Prostate gland (tissue), 2 donors: ENCODE measurements at regions not wholly inside any gene's neighbourhood (a gene's known extent, or its start where the extent isn't known, plus 50 kb on each side); places are given as distances from the start of the nearest gene placed in this dataset.

Source experiments
- DNase-seq: peaks from one replicate; pipeline ENCODE4 v3.0.0-alpha.2; 2019; ENCODE audit warnings: low spot score
- H3K27ac ChIP-seq, 2 donors: fragments of 200-600 bp; sonication (generic); 2 replicates each; pipeline ENCODE4 v1.5.1; 2017 to 2019
- H3K27me3 ChIP-seq: fragments of 200-600 bp; sonication (generic); replicated peaks from 2 replicates; pipeline ENCODE4 v1.5.1; 2019; ENCODE audit not compliant: insufficient read depth
- H3K36me3 ChIP-seq, 2 donors: fragments of 200-600 bp; sonication (generic); 1 replicate in 1 of 2; 2 replicates in 1 of 2; pipeline versions ENCODE4 v1.5.1 to v1.8.1; 2017 to 2019
- H3K4me1 ChIP-seq: fragments of 200-600 bp; sonication (generic); replicated peaks from 2 replicates; pipeline ENCODE4 v1.5.1; 2019
- H3K4me3 ChIP-seq, 2 donors: fragments of 200-600 bp; sonication (generic); 2 replicates each; pipeline ENCODE4 v1.5.1; 2017 to 2019
- H3K9me3 ChIP-seq: fragments of 200-600 bp; sonication (generic); 2 replicates; pipeline ENCODE4 v1.5.1; 2017
- POLR2A ChIP-seq: fragments of 450-650 bp; IDR thresholded peaks from one replicate; pipeline ENCODE4 v1.6.1; 2016; ENCODE audit warnings: antibody characterized with exemption, mild to moderate bottlenecking
- POLR2AphosphoS5 ChIP-seq: sonication (generic); formaldehyde crosslinking; IDR thresholded peaks from one replicate; pipeline ENCODE4 v1.6.1; 2017; ENCODE audit warnings: antibody characterized with exemption
- WGBS: methylation state at CpG from one replicate; pipeline ENCODE4 v1.1.5; 2018; 5-methylcytosine and 5-hydroxymethylcytosine counted together
- intact Hi-C: fragments of 100-400 bp; cut with DNase I; formaldehyde crosslinking; loops from one replicate; pipeline ENCODE4 v1.14.2; 2022
- TF ChIP-seq, protein P1 (sequence below), 4 experiments: fragments of 200-600 bp in 2 of 4; fragments of 450-650 bp in 2 of 4; sonication (generic) in 2 of 4; IDR thresholded peaks; 1 replicate in 3 of 4; 2 replicates in 1 of 4; pipeline ENCODE4 v1.5.1; 2016 to 2019; ENCODE audit warnings: antibody characterized with exemption in 4 of 4, mild to moderate bottlenecking in 2 of 4, moderate library complexity in 2 of 4

- Histone ChIP-seq H3K4me1 (no peaks in the 10 kb centered on the region), H3K4me3 (no peak overlapping the region), H3K36me3 (no peaks in the 10 kb centered on the region), H3K27ac (no peak overlapping the region), H3K9me3 (no peaks in the 10 kb centered on the region), H3K27me3 (no peaks in the 10 kb centered on the region)
- TF ChIP-seq, protein P1, sequence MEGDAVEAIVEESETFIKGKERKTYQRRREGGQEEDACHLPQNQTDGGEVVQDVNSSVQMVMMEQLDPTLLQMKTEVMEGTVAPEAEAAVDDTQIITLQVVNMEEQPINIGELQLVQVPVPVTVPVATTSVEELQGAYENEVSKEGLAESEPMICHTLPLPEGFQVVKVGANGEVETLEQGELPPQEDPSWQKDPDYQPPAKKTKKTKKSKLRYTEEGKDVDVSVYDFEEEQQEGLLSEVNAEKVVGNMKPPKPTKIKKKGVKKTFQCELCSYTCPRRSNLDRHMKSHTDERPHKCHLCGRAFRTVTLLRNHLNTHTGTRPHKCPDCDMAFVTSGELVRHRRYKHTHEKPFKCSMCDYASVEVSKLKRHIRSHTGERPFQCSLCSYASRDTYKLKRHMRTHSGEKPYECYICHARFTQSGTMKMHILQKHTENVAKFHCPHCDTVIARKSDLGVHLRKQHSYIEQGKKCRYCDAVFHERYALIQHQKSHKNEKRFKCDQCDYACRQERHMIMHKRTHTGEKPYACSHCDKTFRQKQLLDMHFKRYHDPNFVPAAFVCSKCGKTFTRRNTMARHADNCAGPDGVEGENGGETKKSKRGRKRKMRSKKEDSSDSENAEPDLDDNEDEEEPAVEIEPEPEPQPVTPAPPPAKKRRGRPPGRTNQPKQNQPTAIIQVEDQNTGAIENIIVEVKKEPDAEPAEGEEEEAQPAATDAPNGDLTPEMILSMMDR (IDR thresholded peaks at IDR 0.05) = no peak
- no peak for DNase-seq
- intact Hi-C loops = no loop called here
- 100% methylated on average over 1 of the region's 1 CpG for WGBS
Measured at GRCh38 chr5:10166392-10166791, 83.3 kb downstream of the ATPSCKMT start.

GRCh38 chr5:10162468-10162867 lies 87.2 kb downstream of the ATPSCKMT start:
- no peaks in the 10 kb centered on the region for H3K27me3 ChIP-seq
- no peaks in the 10 kb centered on the region for H3K36me3 ChIP-seq
- no peak for TF ChIP-seq POLR2A
- TF ChIP-seq, protein P1 (IDR thresholded peaks at IDR 0.05) = no peak
- TF ChIP-seq POLR2AphosphoS5 = no peak
- intact Hi-C loops = no loop called here
- H3K27ac ChIP-seq = no peak overlapping the region
- 46% methylated on average over 5 of the region's 5 CpGs for WGBS
- DNase-seq = no peak
- H3K4me3 ChIP-seq = no peak overlapping the region
- H3K4me1 ChIP-seq = no peaks in the 10 kb centered on the region
- no peaks in the 10 kb centered on the region for H3K9me3 ChIP-seq

- no peaks in the 10 kb centered on the region for H3K27me3 ChIP-seq
- intact Hi-C loops = no loop called here
- no peak overlapping the region for H3K4me3 ChIP-seq
- no peak for DNase-seq
- TF ChIP-seq POLR2A (no peak), POLR2AphosphoS5 (no peak)
- TF ChIP-seq, protein P1 (IDR thresholded peaks at IDR 0.05) = no peak
- no peaks in the 10 kb centered on the region for H3K4me1 ChIP-seq
- H3K27ac ChIP-seq = no peak overlapping the region
- 92% methylated on average over 3 of the region's 3 CpGs for WGBS
- H3K9me3 ChIP-seq = no peaks in the 10 kb centered on the region
- no peaks in the 10 kb centered on the region for H3K36me3 ChIP-seq
Measured at GRCh38 chr5:10161778-10162177, 87.9 kb downstream of the ATPSCKMT start.

DNA sequence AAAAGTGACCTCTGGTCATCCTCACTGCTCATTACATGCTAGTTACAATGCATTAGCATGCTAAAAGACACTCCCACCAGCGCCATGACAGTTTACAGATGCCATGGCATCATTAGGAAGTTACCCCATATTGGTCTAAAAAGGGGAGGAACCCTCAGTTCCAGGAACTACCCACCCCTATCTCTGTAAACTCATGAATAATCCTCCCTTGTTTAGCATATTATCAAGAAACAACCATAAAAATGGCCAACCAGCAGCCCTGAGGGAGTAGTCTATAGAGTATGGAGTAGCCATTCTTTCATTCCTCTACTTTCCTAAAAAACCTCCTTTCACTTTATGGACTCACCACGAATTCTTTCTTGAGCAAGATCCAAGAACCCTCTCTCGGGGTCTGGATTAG lies 89.4 kb downstream of the ATPSCKMT start:
- 92% methylated on average over 3 of the region's 3 CpGs for WGBS

GRCh38 chr5:10158886-10159285 lies 90.8 kb downstream of the ATPSCKMT start:
- Histone ChIP-seq H3K36me3 (no peaks in the 10 kb centered on the region), H3K9me3 (no peaks in the 10 kb centered on the region), H3K4me1 (no peaks in the 10 kb centered on the region), H3K4me3 (no peak overlapping the region), H3K27ac (no peak overlapping the region), H3K27me3 (no peaks in the 10 kb centered on the region)
- TF ChIP-seq, protein P1 (IDR thresholded peaks at IDR 0.05) = peak in 1 of 4 experiments; percentile 14
- TF ChIP-seq POLR2AphosphoS5 = no peak
- DNase-seq = no peak
- intact Hi-C loops = no loop called here

More for the DNA sequence above, 89.4 kb downstream of the ATPSCKMT start:
- no peaks in the 10 kb centered on the region for H3K36me3 ChIP-seq
- intact Hi-C loops = no loop called here
- no peaks in the 10 kb centered on the region for H3K9me3 ChIP-seq
- H3K27me3 ChIP-seq = no peaks in the 10 kb centered on the region
- H3K4me3 ChIP-seq = no peak overlapping the region
- no peaks in the 10 kb centered on the region for H3K4me1 ChIP-seq
- DNase-seq = no peak
- TF ChIP-seq POLR2A (no peak), POLR2AphosphoS5 (no peak)
- TF ChIP-seq, protein P1 (IDR thresholded peaks at IDR 0.05) = no peak
- H3K27ac ChIP-seq = no peak overlapping the region
